Hematopoietic multipotent progenitor cell treated with erythropoietin and hydrocortisone succinate and interleukin-3 and kit ligand, for 6 days (in vitro differentiated cells): ENCODE measurements at regions not wholly inside any gene's neighbourhood (a gene's known extent, or its start where the extent isn't known, plus 50 kb on each side); places are given as distances from the start of the nearest gene placed in this dataset.

Experiments used
- DNase-seq: peaks from one replicate; pipeline ENCODE4 v3.0.0-alpha.2; 2015

- DNase-seq = no peak
Observed at GRCh38 chr2:545711-546650, 131.2 kb downstream of the TMEM18 start.

DNA sequence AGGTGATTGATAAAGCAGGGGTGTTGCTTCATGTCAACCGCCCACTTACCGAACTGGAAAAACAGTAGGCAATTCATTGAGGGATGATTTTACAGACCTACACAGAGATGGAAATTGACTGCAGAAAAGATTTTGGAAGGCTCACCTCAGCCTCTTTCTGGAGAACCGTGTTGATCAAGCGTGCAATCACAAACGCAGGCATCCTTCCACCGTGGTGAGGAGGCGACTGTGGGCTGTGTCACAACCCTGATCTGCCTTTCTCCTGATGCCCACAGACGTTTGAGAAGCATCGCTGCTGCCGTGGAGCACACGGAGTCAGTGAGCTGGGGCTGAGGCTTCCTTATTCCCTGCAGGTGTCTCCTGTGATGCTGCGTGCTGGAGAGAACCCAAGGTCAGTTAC, 132.0 kb downstream of the TMEM18 start:
- no peak for DNase-seq

DNA sequence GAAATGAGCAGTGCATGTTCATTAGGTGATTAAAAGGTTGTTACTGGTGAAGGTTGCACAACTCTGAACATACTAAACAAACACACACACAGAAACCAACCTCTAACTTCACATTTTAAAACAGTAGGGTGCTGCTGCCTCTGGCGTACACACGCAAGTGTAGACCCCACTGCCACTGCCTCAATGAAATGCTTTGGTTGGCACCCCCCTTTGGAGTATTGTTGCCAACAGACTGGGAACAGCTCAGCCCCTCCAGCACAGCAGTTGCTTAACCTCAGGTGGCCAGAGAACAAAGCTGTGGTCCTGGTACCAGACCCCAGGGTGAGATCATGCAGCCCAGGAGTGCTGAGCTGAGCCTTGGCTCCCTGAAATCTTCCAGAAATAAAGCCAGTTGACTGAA, 138.6 kb downstream of the TMEM18 start:
- no peak for DNase-seq

DNA sequence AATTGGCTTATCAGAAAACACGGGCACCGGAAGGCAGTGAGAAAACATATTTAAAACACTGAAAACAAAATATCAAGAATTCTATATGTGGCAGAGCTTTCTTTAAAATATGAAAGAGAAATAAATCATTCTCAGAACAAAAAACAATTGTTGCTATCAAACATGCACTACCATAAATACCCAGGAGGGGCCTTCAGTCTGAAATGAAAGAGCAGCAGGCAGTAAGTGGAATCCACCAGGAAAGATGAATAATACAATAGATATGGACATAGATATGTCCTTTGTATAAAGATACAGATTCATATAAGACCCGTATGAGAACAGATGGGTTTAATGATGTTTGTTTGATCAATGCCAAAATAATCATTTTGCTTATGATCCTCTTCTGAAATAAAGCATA, 142.0 kb downstream of the TMEM18 start:
- peak; percentile 5 for DNase-seq

- DNase-seq = no peak
Observed at GRCh38 chr2:529852-530251, 147.4 kb downstream of the TMEM18 start.

- DNase-seq = peak; percentile 71
Observed at GRCh38 chr2:529424-529823, 147.8 kb downstream of the TMEM18 start.

- DNase-seq = no peak
Observed at GRCh38 chr2:527581-527980, 149.6 kb downstream of the TMEM18 start.

- DNase-seq = no peak
Observed at GRCh38 chr2:526918-527317, 150.3 kb downstream of the TMEM18 start.

GRCh38 chr2:525611-526010, 151.6 kb downstream of the TMEM18 start:
- DNase-seq = no peak

- DNase-seq = no peak
Observed at GRCh38 chr2:525021-525420, 152.2 kb downstream of the TMEM18 start.

GRCh38 chr2:524442-524841, 152.8 kb downstream of the TMEM18 start:
- DNase-seq = no peak

DNA sequence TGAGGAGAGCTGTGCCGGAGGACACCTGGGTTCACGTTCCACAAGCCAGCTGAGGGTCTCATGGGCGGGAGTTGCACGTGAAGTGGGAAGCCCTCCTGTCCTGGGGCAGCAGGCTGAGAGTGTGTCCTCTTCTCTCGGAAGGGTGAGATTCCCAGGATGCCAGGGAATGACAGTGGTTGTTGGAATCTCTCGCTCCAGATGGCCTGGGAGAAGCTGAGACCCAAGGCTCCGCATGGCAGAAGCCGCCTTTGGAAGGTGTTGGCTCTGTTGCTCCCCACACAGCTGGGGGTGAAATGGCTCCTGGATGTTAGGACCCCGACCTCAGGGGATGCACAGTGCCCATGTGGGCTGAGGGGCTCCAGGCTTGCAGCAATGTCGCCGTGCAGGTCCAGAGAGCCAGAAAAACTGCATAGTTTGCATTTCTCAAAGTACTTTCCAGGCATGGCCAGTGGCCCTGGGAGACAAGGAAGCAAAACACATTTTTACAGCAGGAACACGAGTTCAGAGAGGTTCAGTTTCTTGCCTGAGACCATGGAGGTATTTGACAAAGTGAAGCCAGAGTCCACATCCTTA, 153.4 kb downstream of the TMEM18 start:
- DNase-seq = no peak

DNA sequence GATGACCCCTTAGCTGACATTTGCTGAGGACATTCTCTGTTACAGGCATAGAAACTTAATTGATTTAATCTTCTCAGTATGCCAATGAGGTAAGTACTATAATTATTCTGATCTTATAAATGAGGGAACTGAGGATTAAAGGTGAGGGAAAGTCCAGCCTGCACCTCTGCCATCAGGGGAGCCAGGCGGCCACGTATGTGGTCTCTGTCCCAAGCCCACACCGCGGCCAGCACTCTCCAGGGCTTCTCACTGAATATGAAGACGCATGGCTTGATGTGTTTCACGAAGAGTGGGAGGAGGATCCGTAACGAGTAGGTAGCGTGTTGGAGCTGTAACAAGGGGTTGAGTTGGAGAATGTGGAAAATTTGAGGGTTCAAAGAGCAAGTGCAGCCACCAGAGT, 154.4 kb downstream of the TMEM18 start:
- DNase-seq = no peak

DNA sequence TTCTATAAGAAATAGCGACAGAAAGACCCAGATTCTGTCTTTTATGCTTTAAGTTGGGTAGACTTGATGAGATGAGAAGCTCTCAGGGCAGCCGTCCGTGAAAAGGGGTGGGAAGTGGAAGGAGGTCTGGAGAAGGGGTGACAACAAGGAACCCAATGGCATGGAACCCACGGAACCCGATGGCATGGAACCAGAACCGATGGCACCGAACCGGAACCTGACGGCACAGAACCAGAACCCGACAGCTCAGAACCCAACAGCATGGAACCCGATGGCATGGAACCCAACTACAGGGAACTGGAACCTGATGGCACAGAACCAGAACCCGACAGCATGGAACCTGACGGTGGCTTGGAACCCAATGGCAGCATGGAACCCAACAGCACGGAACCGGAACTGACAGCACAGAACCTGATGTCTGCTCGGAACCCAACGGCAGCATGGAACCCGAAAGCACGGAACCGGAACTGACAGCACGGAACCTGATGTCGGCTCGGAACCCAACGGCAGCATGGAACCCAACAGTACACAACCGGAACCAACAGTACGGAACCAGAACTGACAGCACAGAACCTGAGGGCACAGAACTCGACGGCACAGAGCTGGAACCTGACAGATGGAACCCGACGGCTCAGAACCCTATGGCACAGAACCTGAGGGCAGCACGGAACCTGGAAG, 155.2 kb downstream of the TMEM18 start:
- DNase-seq = no peak

- no peak for DNase-seq
Observed at GRCh38 chr2:520663-521340, 156.4 kb downstream of the TMEM18 start.

- DNase-seq = no peak
Observed at GRCh38 chr2:516944-517343, 160.3 kb downstream of the TMEM18 start.

GRCh38 chr2:516131-516530, 161.1 kb downstream of the TMEM18 start:
- DNase-seq = no peak

GRCh38 chr2:515441-516127, 161.6 kb downstream of the TMEM18 start:
- DNase-seq = no peak

GRCh38 chr2:513981-514706, 163.1 kb downstream of the TMEM18 start:
- DNase-seq = no peak

DNA sequence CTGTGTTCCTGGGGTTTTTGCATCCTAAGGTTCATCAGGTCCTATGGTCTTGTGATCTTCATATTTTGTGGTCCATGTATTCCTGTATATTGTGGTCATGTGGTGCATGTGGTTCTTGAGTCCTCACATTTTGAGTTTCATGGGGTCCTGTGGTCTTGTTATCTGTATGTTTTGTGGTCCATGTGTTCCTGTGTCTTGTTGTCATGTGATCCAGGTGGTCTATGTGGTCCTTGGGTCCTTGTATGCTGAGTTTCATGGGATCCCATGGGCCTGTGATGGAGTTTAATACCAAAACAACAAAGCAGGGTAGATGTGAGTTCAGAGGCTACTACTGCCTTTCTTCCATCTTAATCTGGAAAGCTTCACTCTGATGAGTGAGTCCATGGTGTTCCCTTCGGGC, 166.4 kb downstream of the TMEM18 start:
- no peak for DNase-seq

GRCh38 chr2:509888-510287, 167.3 kb downstream of the TMEM18 start:
- no peak for DNase-seq

- DNase-seq = no peak
Observed at GRCh38 chr2:508121-508520, 169.1 kb downstream of the TMEM18 start.
